Sigmoid colon (tissue), 4 donors: ENCODE measurements at regions not wholly inside any gene's neighbourhood (a gene's known extent, or its start where the extent isn't known, plus 50 kb on each side); places are given as distances from the start of the nearest gene placed in this dataset.

Experiments
- EP300 ChIP-seq, 4 donors: sonication (generic); formaldehyde crosslinking; IDR thresholded peaks; one replicate each; pipeline ENCODE4 v1.6.1; 2017; ENCODE audit warnings: antibody characterized with exemption in 4 of 4
- POLR2AphosphoS5 ChIP-seq, 4 donors: sonication (generic); formaldehyde crosslinking; IDR thresholded peaks; one replicate each; pipeline ENCODE4 v1.6.1; 2017; ENCODE audit warnings: antibody characterized with exemption in 4 of 4
- TF ChIP-seq, protein P1 (sequence below), 4 experiments: fragments of 450-650 bp in 3 of 4; fragments of 200-600 bp in 1 of 4; IDR thresholded peaks; one replicate each; pipeline ENCODE4 v1.5.1; 2016 to 2019; ENCODE audit warnings: antibody characterized with exemption in 4 of 4, mild to moderate bottlenecking in 3 of 4, moderate library complexity in 2 of 4

DNA sequence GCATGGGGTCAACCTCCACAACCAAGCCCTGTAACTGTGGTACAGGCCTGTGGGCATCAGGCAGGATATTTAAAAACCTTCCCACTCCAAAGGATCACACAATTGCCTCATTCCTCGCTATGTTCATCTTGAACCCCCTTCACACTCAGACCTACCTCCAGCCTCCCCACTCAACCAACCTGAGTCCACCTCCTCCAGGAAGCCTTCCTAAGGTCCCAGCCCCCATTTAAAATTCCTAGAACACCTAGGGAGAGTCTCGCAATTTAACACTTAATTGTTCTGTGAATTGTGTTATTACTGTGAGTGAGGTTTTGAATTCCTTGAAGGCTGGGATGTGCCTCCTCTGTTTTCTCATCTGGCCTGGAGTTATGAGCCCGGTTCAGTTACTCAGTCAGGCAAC, 93.1 kb upstream of the SMNDC1 start:
- TF ChIP-seq, protein P1, sequence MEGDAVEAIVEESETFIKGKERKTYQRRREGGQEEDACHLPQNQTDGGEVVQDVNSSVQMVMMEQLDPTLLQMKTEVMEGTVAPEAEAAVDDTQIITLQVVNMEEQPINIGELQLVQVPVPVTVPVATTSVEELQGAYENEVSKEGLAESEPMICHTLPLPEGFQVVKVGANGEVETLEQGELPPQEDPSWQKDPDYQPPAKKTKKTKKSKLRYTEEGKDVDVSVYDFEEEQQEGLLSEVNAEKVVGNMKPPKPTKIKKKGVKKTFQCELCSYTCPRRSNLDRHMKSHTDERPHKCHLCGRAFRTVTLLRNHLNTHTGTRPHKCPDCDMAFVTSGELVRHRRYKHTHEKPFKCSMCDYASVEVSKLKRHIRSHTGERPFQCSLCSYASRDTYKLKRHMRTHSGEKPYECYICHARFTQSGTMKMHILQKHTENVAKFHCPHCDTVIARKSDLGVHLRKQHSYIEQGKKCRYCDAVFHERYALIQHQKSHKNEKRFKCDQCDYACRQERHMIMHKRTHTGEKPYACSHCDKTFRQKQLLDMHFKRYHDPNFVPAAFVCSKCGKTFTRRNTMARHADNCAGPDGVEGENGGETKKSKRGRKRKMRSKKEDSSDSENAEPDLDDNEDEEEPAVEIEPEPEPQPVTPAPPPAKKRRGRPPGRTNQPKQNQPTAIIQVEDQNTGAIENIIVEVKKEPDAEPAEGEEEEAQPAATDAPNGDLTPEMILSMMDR (IDR thresholded peaks at IDR 0.05): no peak
- no peak for TF ChIP-seq EP300 (IDR thresholded peaks at IDR 0.05)
- no peak for TF ChIP-seq POLR2AphosphoS5 (IDR thresholded peaks at IDR 0.05)
